EH (cell line): ENCODE measurements at regions not wholly inside any gene's neighbourhood (a gene's known extent, or its start where the extent isn't known, plus 50 kb on each side); places are given as distances from the start of the nearest gene placed in this dataset.

Source experiments
- DNase-seq: peaks from one replicate; pipeline ENCODE4 v3.0.0-alpha.2; 2015; ENCODE audit warnings: low read depth

DNA sequence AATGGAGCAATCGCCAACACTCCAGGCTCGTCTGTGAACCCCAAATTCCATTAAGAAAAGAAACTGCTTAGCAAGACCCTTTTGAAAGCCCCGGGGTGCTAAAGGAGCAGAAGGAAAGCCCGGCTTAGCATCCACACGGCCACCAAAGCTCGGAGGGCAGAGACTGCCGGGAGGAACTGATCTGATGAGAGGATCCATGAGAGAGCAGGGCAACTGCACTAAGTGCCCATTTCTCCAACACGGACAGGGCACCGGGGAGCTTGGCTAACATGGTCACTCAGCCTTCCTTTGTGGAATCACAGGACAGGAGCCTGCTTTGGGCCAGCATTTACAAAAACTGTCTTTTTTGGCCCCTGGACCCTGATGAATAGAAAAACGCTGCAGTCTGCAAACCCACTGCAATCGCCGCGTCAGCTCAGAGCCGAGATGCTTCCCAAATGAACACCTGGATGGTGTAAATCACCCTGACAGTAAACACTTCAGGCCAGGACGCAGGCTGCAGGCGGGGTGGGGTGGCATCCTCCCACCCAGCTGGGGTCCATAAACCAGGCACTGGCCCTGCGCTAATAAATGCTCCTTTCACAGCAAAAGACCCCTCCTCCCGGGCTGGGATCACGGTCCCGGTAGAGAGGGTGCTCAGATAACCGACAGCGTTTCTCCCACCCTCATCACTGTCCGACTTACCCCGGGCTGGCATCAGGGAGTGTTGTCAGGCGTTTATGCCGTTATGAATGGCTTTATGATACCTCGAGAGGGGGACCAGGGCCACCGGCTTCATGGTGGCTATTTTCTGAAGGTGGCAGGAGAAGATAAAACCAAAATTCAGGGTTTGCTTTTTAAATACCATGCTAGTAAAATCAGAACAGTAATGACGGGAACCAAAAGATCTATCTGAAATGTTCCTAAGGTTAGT, 299.5 kb downstream of the IRF8 start:
- DNase-seq: no peak

GRCh38 chr16:86199182-86199581, 300.2 kb downstream of the IRF8 start:
- DNase-seq: no peak

DNA sequence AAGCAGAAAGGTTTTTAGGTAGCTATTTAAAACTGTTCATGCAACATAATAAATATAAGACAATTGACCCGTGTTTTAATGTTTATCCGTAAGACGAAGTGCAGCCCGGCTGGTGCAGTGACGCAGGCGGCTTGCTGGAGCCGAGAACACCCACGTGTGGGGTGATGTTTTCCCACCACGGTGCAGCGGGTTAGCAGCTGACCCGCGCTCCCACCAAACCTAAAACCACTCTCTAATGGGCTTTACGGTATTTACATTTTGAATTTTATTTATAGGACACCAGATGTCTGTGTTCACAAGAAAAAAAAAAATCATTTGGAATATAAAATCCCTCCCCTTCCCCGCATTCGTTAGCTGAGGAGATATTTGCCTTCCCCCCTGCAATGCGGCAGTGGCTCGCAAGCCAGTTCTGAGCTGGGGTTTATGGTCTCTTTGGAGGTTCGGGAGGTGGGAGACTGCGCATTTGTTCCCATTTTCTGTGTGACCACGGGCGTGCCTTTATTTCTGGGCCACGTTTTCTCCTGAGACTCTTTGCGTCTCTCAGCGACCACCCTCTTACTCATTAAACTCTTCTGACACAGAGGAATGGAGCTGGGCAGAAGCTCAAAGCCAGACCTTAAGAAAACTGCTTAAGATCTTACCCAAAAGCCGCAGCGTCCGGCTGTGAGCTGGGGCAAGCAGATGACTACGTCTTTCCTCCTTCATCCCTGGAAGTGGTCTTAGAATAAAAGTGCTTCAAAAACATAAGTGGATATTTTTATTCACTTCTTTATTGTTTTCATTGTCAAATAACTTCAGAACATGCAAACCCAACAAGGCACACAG, 301.1 kb downstream of the IRF8 start:
- no peak for DNase-seq

GRCh38 chr16:86200722-86201121, 301.8 kb downstream of the IRF8 start:
- no peak for DNase-seq

- DNase-seq: no peak
Observed at GRCh38 chr16:86201746-86202145, 302.8 kb downstream of the IRF8 start.

DNA sequence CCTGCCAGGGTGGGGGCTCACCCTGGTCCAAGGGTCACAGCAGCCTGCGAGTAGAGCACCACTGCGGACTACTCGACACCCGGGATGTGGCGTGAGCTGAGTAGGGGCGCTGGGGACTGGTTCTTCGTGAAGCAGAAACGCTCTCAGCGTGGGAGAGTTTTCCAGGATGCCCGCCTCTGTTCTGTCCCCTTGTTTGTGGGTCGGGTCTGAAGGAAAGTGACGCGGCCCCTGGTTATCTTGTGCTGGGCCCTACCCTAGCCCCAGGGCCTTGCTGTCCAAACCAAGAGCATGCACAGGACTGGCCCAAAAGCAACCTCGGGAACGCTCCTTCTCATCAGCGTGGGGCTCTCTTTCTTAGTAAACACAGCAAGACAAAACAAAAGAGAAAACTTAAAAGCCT, 303.3 kb downstream of the IRF8 start:
- DNase-seq: no peak

- no peak for DNase-seq
Observed at GRCh38 chr16:86202760-86203426, 303.9 kb downstream of the IRF8 start.

DNA sequence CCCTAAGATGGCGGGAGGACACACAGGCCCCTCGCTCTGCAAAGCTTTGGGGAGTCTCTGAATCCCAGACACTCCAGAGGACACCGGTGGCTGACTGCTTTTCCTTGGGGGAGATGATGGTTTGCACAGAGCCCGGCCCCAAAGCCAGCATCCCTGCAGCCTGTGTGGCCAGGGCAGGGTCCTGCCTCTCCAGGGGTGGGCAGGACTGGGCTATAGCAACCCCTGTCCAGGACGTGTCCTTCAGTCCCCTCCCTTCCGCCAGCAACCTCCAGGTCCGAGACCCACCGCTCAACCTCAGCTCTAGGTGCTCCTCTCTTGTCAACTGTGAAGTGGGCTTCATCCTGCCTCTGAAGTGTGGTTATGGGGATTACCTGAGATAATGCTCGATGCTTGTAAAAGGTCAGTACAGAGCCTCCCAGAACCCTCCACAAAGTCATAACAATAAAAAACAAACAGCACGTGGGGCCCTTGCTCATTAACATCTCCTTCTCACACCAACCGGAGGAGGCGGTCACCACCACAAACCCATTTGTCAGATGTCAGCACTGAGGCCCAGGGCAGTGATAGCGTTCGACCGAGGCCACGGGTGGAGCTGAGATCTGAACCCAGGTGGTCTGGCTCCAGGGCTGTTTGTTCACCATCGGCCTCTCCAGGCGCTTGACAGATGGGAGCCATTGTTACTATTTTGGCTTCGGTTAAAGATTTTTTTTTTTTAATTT, 304.8 kb downstream of the IRF8 start:
- DNase-seq: no peak

- no peak for DNase-seq
Observed at GRCh38 chr16:86205521-86206245, 304.6 kb upstream of the FOXF1 start.

DNA sequence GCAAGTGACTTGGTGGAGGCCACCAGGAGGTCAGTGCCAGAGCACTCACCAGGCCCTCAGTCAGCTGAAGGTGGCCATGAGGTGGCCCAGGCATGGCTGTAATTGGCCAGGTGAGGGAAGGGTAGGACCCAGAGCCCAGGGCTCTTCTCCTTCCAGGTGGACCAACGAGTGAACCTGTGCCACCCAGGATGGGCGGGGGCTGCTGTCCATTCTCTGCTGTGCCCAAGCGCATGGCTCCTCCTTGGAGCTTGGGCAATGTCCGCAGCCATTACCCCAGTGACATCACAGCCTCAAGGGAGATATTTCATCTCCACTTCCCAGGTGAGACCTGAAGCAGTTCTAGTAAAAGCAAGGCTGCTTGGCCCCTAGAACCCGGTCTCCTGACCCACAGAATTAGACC, 303.0 kb upstream of the FOXF1 start:
- no peak for DNase-seq

DNA sequence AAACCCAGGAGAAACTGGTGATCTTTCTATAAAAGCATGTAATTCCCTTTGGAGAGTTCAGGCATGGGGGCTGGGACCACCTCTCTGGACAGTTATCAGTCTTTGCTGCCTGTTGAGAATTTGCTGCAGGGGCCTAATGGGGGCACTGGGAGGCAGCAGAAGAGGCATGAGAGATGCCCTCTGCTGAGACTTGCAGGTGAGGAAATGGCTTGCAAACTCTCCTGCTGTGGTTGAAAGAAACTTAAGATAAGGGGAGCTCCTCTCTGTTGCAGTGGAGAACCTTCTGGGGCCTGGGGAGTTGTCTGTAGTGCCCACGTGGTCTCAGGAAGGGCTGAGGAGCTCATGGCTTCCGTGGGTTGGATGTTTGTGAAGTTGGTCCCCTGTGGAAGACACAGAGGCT, 301.1 kb upstream of the FOXF1 start:
- no peak for DNase-seq

GRCh38 chr16:86210403-86211193, 299.7 kb upstream of the FOXF1 start:
- no peak for DNase-seq

- no peak for DNase-seq
Observed at GRCh38 chr16:86211265-86211664, 299.1 kb upstream of the FOXF1 start.

DNA sequence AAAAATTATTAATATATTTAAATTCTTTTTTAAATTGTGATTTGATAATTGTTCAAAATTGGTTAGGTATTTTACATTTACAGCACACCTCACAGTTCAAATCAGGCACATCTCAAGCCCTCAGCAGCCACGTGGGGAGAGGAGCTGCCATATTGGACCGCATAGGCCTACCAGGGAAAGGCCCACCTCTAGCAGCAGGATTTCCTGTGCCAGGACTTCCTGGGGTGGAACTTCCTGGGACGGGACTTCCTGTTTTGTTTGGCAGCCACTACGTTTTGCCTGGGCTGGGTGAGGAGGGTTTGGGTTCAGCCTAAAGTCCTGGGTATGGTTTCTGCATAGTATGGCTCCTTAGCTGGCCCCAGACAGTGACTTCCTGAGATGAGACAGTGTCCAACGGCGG, 298.5 kb upstream of the FOXF1 start:
- DNase-seq: no peak

DNA sequence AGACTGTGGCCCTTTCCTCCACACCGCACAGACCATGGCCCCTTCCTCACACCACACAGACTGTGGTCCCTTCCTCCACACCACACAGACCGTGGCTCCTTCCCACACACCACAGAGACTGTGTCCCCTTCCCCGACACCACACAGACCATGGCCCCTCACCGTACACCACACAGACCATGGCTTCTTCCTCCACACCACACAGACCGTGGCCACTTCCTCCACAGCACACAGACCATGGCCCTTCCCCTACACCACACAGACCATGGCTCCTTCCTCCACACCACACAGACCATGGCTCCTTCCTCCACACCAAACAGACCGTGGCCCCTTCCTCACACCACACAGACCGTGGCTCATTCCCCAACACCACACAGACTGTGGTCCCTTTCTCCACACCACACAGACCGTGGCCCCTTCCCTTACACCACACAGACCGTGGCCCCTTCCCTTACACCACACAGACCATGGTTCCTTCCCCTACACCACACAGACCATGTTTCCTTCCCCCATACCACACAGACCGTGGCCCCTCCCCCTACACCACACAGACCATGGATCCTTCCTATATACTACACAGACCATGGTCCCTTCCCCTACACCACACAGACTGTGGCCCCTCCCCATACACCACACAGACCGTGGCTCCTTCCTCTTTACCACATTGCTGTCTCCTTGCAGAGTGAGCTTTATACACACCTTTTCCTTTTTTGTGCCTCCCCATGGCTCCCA, 297.5 kb upstream of the FOXF1 start:
- DNase-seq: no peak

- no peak for DNase-seq
Observed at GRCh38 chr16:86213437-86214205, 296.7 kb upstream of the FOXF1 start.

GRCh38 chr16:86214326-86215232, 295.7 kb upstream of the FOXF1 start:
- DNase-seq: peak; percentile 29
